Activated CD8-positive, alpha-beta T cell treated with anti-CD3 and anti-CD28 coated beads for 36 hours (primary cell): ENCODE measurements at regions not wholly inside any gene's neighbourhood (a gene's known extent, or its start where the extent isn't known, plus 50 kb on each side); places are given as distances from the start of the nearest gene placed in this dataset.

ENCODE experiments used
- ATAC-seq: fragments of 200-7000 bp; cut with Tn5 transposase; one replicate; pipeline ENCODE4 v1.10.0; 2021; ENCODE audit warnings: mild to moderate bottlenecking, moderate library complexity
- CTCF ChIA-PET: fragments of 350-600 bp; sonication (Branson Sonifier 250); formaldehyde crosslinking; loops from one replicate; lab custom pipeline; 2021; ENCODE audit warnings: antibody characterized with exemption; lab: Charles Lee
- POLR2A ChIA-PET: fragments of 350-600 bp; sonication (Branson Sonifier 250); formaldehyde crosslinking; loops from one replicate; lab custom pipeline; 2021; ENCODE audit warnings: antibody characterized with exemption; lab: Charles Lee
- DNase-seq: peaks from one replicate; pipeline ENCODE4 v3.0.0-alpha.2; 2020
- H3K27ac Mint-ChIP-seq: one replicate; pipeline ENCODE4 v1.8.0; 2021; ENCODE audit warnings: mild to moderate bottlenecking, mixed read lengths
- H3K27me3 Mint-ChIP-seq: one replicate; pipeline ENCODE4 v1.8.0; 2021; ENCODE audit warnings: mixed read lengths
- H3K36me3 Mint-ChIP-seq: one replicate; pipeline ENCODE4 v1.8.0; 2021; ENCODE audit warnings: low read depth, mixed read lengths
- H3K4me1 Mint-ChIP-seq: one replicate; pipeline ENCODE4 v1.8.0; 2021; ENCODE audit warnings: low read depth, mixed read lengths
- H3K4me3 Mint-ChIP-seq: one replicate; pipeline ENCODE4 v1.8.0; 2021; ENCODE audit warnings: mild to moderate bottlenecking, moderate library complexity, mixed read lengths
- H3K9me3 Mint-ChIP-seq: one replicate; pipeline ENCODE4 v1.8.0; 2021; ENCODE audit warnings: mixed read lengths
- CTCF ChIP-seq: fragments of 200-600 bp; IDR thresholded peaks from one replicate; pipeline ENCODE4 v1.8.0; 2022; ENCODE audit warnings: antibody characterized with exemption, mild to moderate bottlenecking
- intact Hi-C: fragments of 100-400 bp; cut with micrococcal nuclease; formaldehyde crosslinking; loops from one replicate; pipeline ENCODE4 v1.10.0; 2022

- DNase-seq = no peak
- intact Hi-C loops = no loop called here
- CTCF ChIA-PET = no interaction called here
- TF ChIP-seq CTCF = no peak
- POLR2A ChIA-PET = interaction anchor here (0.6 kb wide), 1 partner anchor 14 kb away, joined by 5 read pairs; no protein-coding TSS in a partner anchor
- Mint-ChIP-seq H3K36me3 (no peaks in the 10 kb centered on the region), H3K27me3 (peaks cover 3% of the 10 kb centered on the region), H3K4me1 (no peaks in the 10 kb centered on the region), H3K27ac (no peak overlapping the region), H3K9me3 (no peaks in the 10 kb centered on the region), H3K4me3 (no peak overlapping the region)
- ATAC-seq = no peak
These were observed 588.5 kb upstream of the ZEB2 start for GRCh38 chr2:145108361-145108778.

DNA sequence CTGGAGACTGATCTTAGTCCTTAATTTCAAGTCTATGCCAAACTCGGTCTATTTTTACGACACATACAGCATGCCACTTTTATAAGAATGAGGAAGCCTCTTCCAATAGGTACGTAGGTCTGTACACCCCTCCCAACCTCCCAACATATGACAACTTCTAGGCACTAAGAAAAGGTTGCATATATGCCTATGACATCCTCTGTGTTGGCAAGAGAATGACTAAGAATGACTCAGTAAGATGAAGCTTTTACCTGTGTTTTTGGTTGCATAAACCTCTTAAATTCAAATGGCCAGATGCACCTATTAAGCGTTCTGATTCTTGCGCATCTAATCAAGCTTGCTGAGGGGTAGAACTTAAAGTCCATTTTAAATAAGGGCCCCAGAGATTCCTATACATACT, 586.4 kb upstream of the ZEB2 start:
- no peak for ATAC-seq
- Mint-ChIP-seq H3K27me3 (peaks cover 2% of the 10 kb centered on the region), H3K4me1 (no peaks in the 10 kb centered on the region), H3K27ac (no peak overlapping the region), H3K9me3 (peaks cover 2% of the 10 kb centered on the region), H3K36me3 (no peaks in the 10 kb centered on the region), H3K4me3 (no peak overlapping the region)
- intact Hi-C loops = no loop called here
- ChIA-PET CTCF (no interaction called here), POLR2A (no interaction called here)
- TF ChIP-seq CTCF = no peak
- DNase-seq = no peak

GRCh38 chr2:145102706-145103105, 582.8 kb upstream of the ZEB2 start:
- DNase-seq (no peak), ATAC-seq (no peak)
- CTCF ChIA-PET = no interaction called here
- Mint-ChIP-seq H3K9me3 (peaks cover 2% of the 10 kb centered on the region), H3K4me3 (no peak overlapping the region), H3K36me3 (no peaks in the 10 kb centered on the region), H3K27ac (no peak overlapping the region), H3K4me1 (no peaks in the 10 kb centered on the region), H3K27me3 (peaks cover 2% of the 10 kb centered on the region)
- TF ChIP-seq CTCF = no peak
- POLR2A ChIA-PET = no interaction called here
- intact Hi-C loops = no loop called here

DNA sequence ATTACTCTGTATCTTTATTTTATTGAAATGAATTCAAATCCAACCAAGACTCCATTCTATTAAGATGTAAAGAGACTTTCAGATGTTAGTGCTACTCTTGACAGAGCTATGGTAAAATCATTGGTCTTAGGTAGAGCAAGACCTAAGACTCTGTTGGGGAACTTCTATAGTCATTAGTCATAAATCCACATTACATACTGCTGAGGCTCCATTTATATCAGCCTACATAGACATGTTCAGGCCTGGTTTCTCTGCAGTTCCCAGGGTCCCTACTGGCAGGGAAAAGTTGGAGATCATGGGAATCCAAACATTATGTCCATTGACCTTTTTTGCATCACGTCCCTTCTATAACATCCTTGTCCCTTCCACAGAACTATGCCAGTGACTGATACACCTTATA, 580.4 kb upstream of the ZEB2 start:
- Mint-ChIP-seq H3K36me3 (no peaks in the 10 kb centered on the region), H3K4me1 (no peaks in the 10 kb centered on the region), H3K27ac (no peak overlapping the region), H3K27me3 (peaks cover 2% of the 10 kb centered on the region), H3K4me3 (no peak overlapping the region), H3K9me3 (peaks cover 2% of the 10 kb centered on the region)
- ChIA-PET POLR2A (no interaction called here), CTCF (no interaction called here)
- ATAC-seq (no peak), DNase-seq (no peak)
- TF ChIP-seq CTCF = no peak
- intact Hi-C loops = no loop called here

DNA sequence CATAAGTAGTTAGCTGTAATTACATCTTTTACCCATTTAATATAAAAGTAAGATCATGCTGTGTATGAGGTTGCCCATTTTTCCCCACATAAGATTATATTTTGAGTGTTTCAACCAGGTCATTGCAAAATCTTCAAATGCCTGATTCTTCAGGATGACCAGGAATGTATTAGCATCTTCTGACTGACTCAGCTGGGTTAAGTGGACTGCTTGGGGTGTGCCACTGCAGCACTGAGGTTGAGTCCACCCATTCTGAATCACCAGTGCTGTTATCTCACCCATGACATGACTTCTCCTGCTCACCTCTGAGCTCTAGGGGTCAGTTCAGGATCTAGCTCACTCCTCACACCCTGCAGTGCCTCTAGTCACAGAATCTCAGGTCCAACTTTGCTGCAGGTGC, 576.7 kb upstream of the ZEB2 start:
- Mint-ChIP-seq H3K9me3 (no peaks in the 10 kb centered on the region), H3K27me3 (peaks cover 2% of the 10 kb centered on the region), H3K27ac (no peak overlapping the region), H3K4me3 (no peak overlapping the region), H3K36me3 (no peaks in the 10 kb centered on the region), H3K4me1 (no peaks in the 10 kb centered on the region)
- DNase-seq (no peak), ATAC-seq (no peak)
- TF ChIP-seq CTCF = no peak
- POLR2A ChIA-PET = no interaction called here
- CTCF ChIA-PET = interaction anchor here (0.6 kb wide), 1 partner anchor 464 kb away, joined by 3 read pairs; no protein-coding TSS in a partner anchor
- intact Hi-C loops = no loop called here
